H9 (cell line): ENCODE measurements at regions not wholly inside any gene's neighbourhood (a gene's known extent, or its start where the extent isn't known, plus 50 kb on each side); places are given as distances from the start of the nearest gene placed in this dataset.

ENCODE experiments used
- DNase-seq: peaks from one replicate; pipeline ENCODE4 v3.0.0-alpha.2; 2017
- H2AFZ ChIP-seq: one replicate; pipeline ENCODE4 v1.6.1; 2013; ENCODE audit warnings: mild to moderate bottlenecking, low read length, control low read depth, moderate library complexity
- H2AK5ac ChIP-seq: 2 replicates; pipeline ENCODE4 v1.6.1; 2013; ENCODE audit warnings: low read length, control low read depth, mixed read lengths; ENCODE audit not compliant: insufficient read length
- H2BK120ac ChIP-seq: one replicate; pipeline ENCODE4 v1.6.1; 2013; ENCODE audit warnings: low read depth, mild to moderate bottlenecking, low read length, control low read depth, inconsistent platforms; ENCODE audit not compliant: poor library complexity, severe bottlenecking
- H2BK12ac ChIP-seq: 2 replicates; pipeline ENCODE4 v1.6.1; 2013; ENCODE audit warnings: low read length, control low read depth, mixed read lengths, low read depth; ENCODE audit not compliant: insufficient read length
- H2BK15ac ChIP-seq: 2 replicates; pipeline ENCODE4 v1.6.1; 2013; ENCODE audit warnings: low read depth, low read length, control low read depth
- H2BK20ac ChIP-seq: one replicate; pipeline ENCODE4 v1.6.1; 2013; ENCODE audit warnings: low read depth, mild to moderate bottlenecking, low read length, control low read depth, inconsistent platforms; ENCODE audit not compliant: poor library complexity, severe bottlenecking
- H2BK5ac ChIP-seq: 2 replicates; pipeline ENCODE4 v1.6.1; 2013; ENCODE audit warnings: low read length, control low read depth, mixed read lengths; ENCODE audit not compliant: insufficient read length
- H3K14ac ChIP-seq: 2 replicates; pipeline ENCODE4 v1.6.1; 2013; ENCODE audit warnings: low read length, control low read depth; ENCODE audit not compliant: insufficient read depth
- H3K18ac ChIP-seq: 2 replicates; pipeline ENCODE4 v1.6.1; 2013; ENCODE audit warnings: low read depth, mild to moderate bottlenecking, mixed read lengths, low read length, control low read depth; ENCODE audit not compliant: insufficient read length
- H3K23ac ChIP-seq: 2 replicates; pipeline ENCODE4 v1.6.1; 2013; ENCODE audit warnings: low read length, control low read depth, mixed read lengths, low read depth; ENCODE audit not compliant: insufficient read length
- H3K23me2 ChIP-seq: 2 replicates; pipeline ENCODE4 v1.6.1; 2013; ENCODE audit warnings: low read depth, mild to moderate bottlenecking, mixed read lengths, low read length, control low read depth; ENCODE audit not compliant: insufficient read length, poor library complexity, severe bottlenecking
- H3K27ac ChIP-seq: 2 replicates; pipeline ENCODE4 v1.5.1; 2013; ENCODE audit warnings: low read length, control low read depth, mixed read lengths, low read depth; ENCODE audit not compliant: insufficient read length
- H3K27me3 ChIP-seq: 2 replicates; pipeline ENCODE4 v1.6.1; 2013; ENCODE audit warnings: low read length, control low read depth, inconsistent platforms; ENCODE audit not compliant: insufficient read depth
- H3K4ac ChIP-seq: 2 replicates; pipeline ENCODE4 v1.6.1; 2013; ENCODE audit warnings: low read depth, mild to moderate bottlenecking, control low read depth, inconsistent platforms, low read length, moderate library complexity
- H3K4me1 ChIP-seq: 2 replicates; pipeline ENCODE4 v1.6.1; 2013; ENCODE audit warnings: low read length, control low read depth, inconsistent platforms; ENCODE audit not compliant: insufficient read depth
- H3K4me2 ChIP-seq: 2 replicates; pipeline ENCODE4 v1.6.1; 2013; ENCODE audit warnings: low read length, control low read depth, mixed read lengths; ENCODE audit not compliant: insufficient read length, insufficient read depth
- H3K56ac ChIP-seq: 2 replicates; pipeline ENCODE4 v1.6.1; 2013; ENCODE audit warnings: low read depth, mild to moderate bottlenecking, mixed read lengths, low read length, control low read depth; ENCODE audit not compliant: insufficient read length
- H3K79me1 ChIP-seq: 2 replicates; pipeline ENCODE4 v1.6.1; 2013; ENCODE audit warnings: low read depth, mild to moderate bottlenecking, moderate library complexity, low read length, control low read depth, inconsistent platforms; ENCODE audit not compliant: insufficient read depth, poor library complexity, severe bottlenecking
- H3K79me2 ChIP-seq: 2 replicates; pipeline ENCODE4 v1.6.1; 2013; ENCODE audit warnings: low read length, control low read depth, inconsistent platforms; ENCODE audit not compliant: insufficient read depth
- H3K9ac ChIP-seq: 2 replicates; pipeline ENCODE4 v1.6.1; 2013; ENCODE audit warnings: low read length, control low read depth, mixed read lengths; ENCODE audit not compliant: insufficient read length; ENCODE audit errors: extremely low read depth
- H3K9me3 ChIP-seq: one replicate; pipeline ENCODE4 v1.6.1; 2013; ENCODE audit warnings: low read depth, low read length, inconsistent platforms; ENCODE audit not compliant: control insufficient read depth
- H3T11ph ChIP-seq: one replicate; pipeline ENCODE4 v1.6.1; 2013; ENCODE audit warnings: mild to moderate bottlenecking, low read length, control low read depth, inconsistent platforms
- H4K20me1 ChIP-seq: one replicate; pipeline ENCODE4 v1.6.1; 2013; ENCODE audit not compliant: control insufficient read depth, insufficient read length, insufficient read depth
- H4K5ac ChIP-seq: 2 replicates; pipeline ENCODE4 v1.6.1; 2013; ENCODE audit warnings: low read depth, mild to moderate bottlenecking, mixed read lengths, low read length, control low read depth; ENCODE audit not compliant: insufficient read length
- H4K8ac ChIP-seq: replicated peaks from 2 replicates; pipeline ENCODE4 v1.6.1; 2013; ENCODE audit warnings: low read length, control low read depth, mixed read lengths, low read depth; ENCODE audit not compliant: insufficient read length
- H4K91ac ChIP-seq: 2 replicates; pipeline ENCODE4 v1.6.1; 2013; ENCODE audit warnings: low read depth, mild to moderate bottlenecking, moderate library complexity, mixed read lengths, low read length, control low read depth; ENCODE audit not compliant: insufficient read length
- H3K27ac Mint-ChIP-seq, 3 experiments: 2 replicates in 2 of 3; 3 replicates in 1 of 3; pipeline ENCODE4 v1.8.0; 2020 to 2021; ENCODE audit warnings: mixed read lengths in 3 of 3, mild to moderate bottlenecking in 1 of 3, moderate library complexity in 1 of 3
- H3K27me3 Mint-ChIP-seq: 2 replicates; pipeline ENCODE4 v1.8.0; 2021; ENCODE audit warnings: low read depth, mild to moderate bottlenecking, moderate library complexity, mixed read lengths
- H3K36me3 Mint-ChIP-seq, 3 experiments: 2 replicates in 2 of 3; 3 replicates in 1 of 3; pipeline ENCODE4 v1.8.0; 2020 to 2021; ENCODE audit warnings: low read depth in 3 of 3, mixed read lengths in 3 of 3; ENCODE audit not compliant: insufficient read depth in 1 of 3
- H3K4me1 Mint-ChIP-seq, 2 experiments: 2 replicates each; pipeline ENCODE4 v1.8.0; 2020; ENCODE audit warnings: mixed read lengths in 2 of 2
- H3K4me3 Mint-ChIP-seq, 2 experiments: 2 replicates in 1 of 2; 3 replicates in 1 of 2; pipeline ENCODE4 v1.8.0; 2020 to 2021; ENCODE audit warnings: mild to moderate bottlenecking in 2 of 2, mixed read lengths in 2 of 2, moderate library complexity in 1 of 2
- H3K9me3 Mint-ChIP-seq, 2 experiments: 2 replicates in 1 of 2; 3 replicates in 1 of 2; pipeline ENCODE4 v1.8.0; 2020; ENCODE audit warnings: mild to moderate bottlenecking in 2 of 2, mixed read lengths in 2 of 2, moderate library complexity in 1 of 2
- WGBS: extraction: QIAGEN DNeasy Blood & Tissue Kit; methylation state at CpG from one replicate; pipeline ENCODE4 v1.1.7; 2013; ENCODE audit warnings: missing lambda C conversion rate, low lambda C conversion rate, mixed read lengths; ENCODE audit not compliant: insufficient read length; ENCODE audit errors: extremely low coverage; 5-methylcytosine and 5-hydroxymethylcytosine counted together
- TF ChIP-seq, protein P1 (sequence below): fragments of 200-600 bp; sonication (generic); conservative IDR thresholded peaks from 3 replicates; pipeline ENCODE4 v1.8.0; 2021; ENCODE audit warnings: antibody characterized with exemption, mild to moderate bottlenecking

DNA sequence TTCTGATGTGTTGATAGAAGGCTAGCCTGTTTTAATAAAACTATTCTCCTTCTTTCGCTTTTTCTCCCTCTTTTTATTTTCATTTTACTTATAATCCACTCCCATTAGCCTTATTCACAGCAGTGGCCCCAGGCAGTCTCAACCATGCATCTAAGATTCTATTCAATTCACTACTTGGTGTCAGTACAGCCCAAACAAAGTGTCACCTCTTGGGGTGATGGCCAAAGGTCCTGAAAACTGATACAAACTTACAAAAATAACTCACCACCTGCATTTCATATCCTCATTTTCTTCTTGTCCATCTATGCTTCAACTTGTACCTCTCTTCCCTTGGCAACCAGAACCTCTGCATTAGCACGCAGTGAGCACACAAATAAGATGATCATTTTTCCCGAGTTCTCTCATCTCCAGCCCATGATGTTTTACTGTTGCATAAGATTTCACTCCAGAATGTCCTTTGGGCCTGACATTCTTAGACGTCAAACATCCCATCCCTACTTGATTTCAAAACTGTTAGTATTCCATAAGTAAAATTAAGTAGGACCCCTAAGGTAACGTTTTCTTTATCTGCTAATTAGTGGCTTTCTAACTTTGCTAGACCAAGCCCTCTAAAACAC lies 559.3 kb upstream of the TNP1 start:
- Histone ChIP-seq H3T11ph (no peak overlapping the region), H2BK12ac (no peak overlapping the region), H3K23ac (no peak overlapping the region), H3K4me2 (no peak overlapping the region), H3K9me3 (no peaks in the 10 kb centered on the region), H3K79me1 (no peaks in the 10 kb centered on the region), H2AFZ (no peak overlapping the region), H3K27me3 (no peaks in the 10 kb centered on the region), H3K4ac (no peak overlapping the region), H3K56ac (no peak overlapping the region), H4K8ac (no peak overlapping the region), H2AK5ac (no peak overlapping the region), H3K23me2 (no peaks in the 10 kb centered on the region), H3K4me1 (no peaks in the 10 kb centered on the region), H3K79me2 (peaks cover 1% of the 10 kb centered on the region; the same call in 1 of the 2 replicates), H3K27ac (no peak overlapping the region), H4K20me1 (no peaks in the 10 kb centered on the region), H2BK15ac (no peak overlapping the region), H3K9ac (no peak overlapping the region), H3K18ac (no peak overlapping the region), H3K14ac (no peak overlapping the region), H2BK120ac (no peak overlapping the region), H2BK20ac (no peak overlapping the region), H2BK5ac (no peak overlapping the region), H4K91ac (no peak overlapping the region), H4K5ac (no peak overlapping the region)
- Mint-ChIP-seq H3K9me3 (no peaks in the 10 kb centered on the region), H3K4me1 (no peaks in the 10 kb centered on the region), H3K36me3 (no peaks in the 10 kb centered on the region), H3K4me3 (no peak overlapping the region), H3K27me3 (peaks cover 11% of the 10 kb centered on the region), H3K27ac (no peak overlapping the region)
- WGBS, result no CpG with 5 or more reads among the region's 5 CpGs
- DNase-seq, result no peak
- TF ChIP-seq, protein P1, sequence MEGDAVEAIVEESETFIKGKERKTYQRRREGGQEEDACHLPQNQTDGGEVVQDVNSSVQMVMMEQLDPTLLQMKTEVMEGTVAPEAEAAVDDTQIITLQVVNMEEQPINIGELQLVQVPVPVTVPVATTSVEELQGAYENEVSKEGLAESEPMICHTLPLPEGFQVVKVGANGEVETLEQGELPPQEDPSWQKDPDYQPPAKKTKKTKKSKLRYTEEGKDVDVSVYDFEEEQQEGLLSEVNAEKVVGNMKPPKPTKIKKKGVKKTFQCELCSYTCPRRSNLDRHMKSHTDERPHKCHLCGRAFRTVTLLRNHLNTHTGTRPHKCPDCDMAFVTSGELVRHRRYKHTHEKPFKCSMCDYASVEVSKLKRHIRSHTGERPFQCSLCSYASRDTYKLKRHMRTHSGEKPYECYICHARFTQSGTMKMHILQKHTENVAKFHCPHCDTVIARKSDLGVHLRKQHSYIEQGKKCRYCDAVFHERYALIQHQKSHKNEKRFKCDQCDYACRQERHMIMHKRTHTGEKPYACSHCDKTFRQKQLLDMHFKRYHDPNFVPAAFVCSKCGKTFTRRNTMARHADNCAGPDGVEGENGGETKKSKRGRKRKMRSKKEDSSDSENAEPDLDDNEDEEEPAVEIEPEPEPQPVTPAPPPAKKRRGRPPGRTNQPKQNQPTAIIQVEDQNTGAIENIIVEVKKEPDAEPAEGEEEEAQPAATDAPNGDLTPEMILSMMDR, result no peak
